ENCODE measurements at regions not wholly inside any gene's neighbourhood (a gene's known extent, or its start where the extent isn't known, plus 50 kb on each side); places are given as distances from the start of the nearest gene placed in this dataset.
"Not testable (repeated sequence)": the region's sequence is repeated elsewhere in the genome, so short reads cannot be mapped to it uniquely, and the experiment has no call there.

GRCh38 chr4:171348090-171348489, 465.1 kb upstream of the GALNTL6 start:
- DNase-seq (ENCODE audit: low read depth): no peak

- DNase-seq (ENCODE audit: low read depth): no peak
These were observed 470.6 kb upstream of the GALNTL6 start for GRCh38 chr4:171342646-171343045.

GRCh38 chr4:171340258-171340657, 472.9 kb upstream of the GALNTL6 start:
- DNase-seq (ENCODE audit: low read depth): no peak

DNA sequence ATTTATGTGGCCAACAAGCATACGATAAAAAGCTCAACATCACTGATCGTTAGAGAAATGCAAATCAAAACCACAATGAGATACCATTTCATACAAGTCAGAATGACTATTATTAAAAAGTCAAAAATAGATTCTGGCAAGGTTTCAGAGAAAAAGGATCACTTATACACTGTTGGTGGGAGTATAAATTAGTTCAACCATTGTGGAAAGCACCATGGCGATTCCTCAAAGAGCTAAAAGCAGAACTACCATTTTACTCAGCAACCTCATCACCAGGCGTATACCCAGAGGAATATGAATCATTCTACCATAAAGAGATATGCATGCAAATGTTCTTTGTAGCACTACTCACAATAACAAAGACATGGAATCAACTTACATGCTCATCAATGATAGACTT, 478.7 kb upstream of the GALNTL6 start:
- DNase-seq (ENCODE audit: low read depth): no peak

DNA sequence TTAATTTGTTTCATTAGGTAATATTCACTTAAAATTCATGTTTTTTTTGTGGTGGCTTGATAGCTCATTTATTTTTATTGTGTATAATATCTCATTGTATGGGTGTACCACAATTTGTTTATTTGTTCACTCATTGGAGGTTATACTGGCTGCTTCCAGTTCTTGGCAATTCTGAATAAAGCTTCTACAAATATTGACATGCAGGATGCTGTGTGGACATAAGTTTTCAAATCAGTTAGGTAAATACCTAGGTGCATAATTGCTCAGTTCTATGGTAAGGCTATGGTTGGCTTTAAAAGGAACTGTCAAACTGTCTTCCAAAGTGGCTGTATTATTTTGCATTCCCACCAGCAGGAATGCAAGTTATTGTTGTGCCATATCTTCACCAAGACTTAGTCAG, 504.5 kb upstream of the GALNTL6 start:
- no peak for DNase-seq (ENCODE audit: low read depth)

DNA sequence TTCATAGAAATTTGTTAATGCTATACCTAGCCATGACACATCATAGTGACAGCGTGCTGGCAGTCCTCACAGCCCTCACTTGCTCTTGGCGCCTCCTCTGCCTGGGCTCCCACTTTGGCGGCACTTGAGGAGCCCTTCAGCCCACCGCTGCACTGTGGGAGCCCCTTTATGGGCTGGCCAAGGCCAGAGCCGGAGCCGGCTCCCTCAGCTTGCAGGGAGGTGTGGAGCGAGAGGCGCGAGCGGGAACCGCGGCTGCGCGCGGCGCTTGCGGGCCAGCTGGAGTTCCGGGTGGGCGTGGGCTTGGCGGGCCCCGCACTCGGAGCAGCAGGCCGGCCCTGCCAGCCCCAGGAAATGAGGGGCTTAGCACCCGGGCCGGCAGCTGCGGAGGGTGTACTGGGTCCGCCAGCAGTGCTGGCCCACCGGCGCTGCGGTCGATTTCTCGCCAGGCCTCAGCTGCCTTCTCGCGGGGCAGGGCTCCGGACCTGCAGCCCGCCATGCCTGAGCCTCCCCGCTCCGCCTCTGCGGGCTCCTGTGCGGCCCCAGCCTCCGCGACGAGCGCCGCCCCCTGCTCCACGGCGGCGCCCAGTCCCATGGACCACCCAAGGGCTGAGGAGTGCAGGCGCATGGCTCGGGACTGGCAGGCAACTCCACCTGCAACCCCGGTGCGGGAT, 515.0 kb upstream of the GALNTL6 start:
- not testable (repeated sequence) for DNase-seq (ENCODE audit: low read depth)

GRCh38 chr4:171288816-171289432, 524.3 kb upstream of the GALNTL6 start:
- DNase-seq (ENCODE audit: low read depth): no peak

DNA sequence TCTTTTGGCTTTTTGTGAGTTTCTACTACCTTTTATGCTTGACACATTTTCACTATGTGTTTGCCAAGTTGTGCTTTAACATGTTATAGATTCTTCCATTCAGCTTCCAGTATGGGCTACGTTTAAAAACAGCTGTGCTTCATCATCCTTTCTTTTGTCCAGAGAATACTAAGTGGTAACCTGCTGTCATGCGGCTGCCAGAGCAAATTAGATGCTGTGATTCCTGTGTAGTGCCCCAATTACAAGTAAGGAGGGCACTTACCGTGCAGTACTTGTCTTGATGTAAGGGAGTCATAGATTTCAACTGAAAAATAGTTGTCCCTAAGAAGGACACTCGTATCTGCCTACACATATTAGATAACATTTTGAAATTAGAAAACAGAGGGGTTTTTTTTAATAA, 531.8 kb upstream of the GALNTL6 start:
- no peak for DNase-seq (ENCODE audit: low read depth)

DNA sequence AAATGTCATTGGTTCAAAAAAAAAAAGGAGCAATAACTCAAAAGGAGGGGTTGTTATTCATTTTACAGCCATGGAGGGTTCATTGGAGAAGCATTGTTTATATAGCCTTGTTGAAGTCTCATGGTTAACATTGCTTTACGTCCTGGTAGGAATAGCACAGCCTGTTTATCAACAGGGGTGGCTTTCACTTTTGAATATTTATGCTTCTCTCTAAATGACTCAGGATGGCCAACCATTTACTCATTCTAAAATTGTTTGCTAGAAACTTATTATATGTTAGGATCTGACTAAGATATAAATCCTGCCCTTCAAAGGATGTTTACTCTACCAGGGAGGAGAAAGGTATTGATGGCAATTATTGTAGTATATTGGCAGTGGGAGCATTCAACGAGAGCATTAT, 534.1 kb upstream of the GALNTL6 start:
- peak; percentile 0 for DNase-seq (ENCODE audit: low read depth)

- no peak for DNase-seq (ENCODE audit: low read depth)
These were observed 546.5 kb upstream of the GALNTL6 start for GRCh38 chr4:171266671-171267070.

GRCh38 chr4:171265190-171265818, 547.9 kb upstream of the GALNTL6 start:
- DNase-seq (ENCODE audit: low read depth): no peak

DNA sequence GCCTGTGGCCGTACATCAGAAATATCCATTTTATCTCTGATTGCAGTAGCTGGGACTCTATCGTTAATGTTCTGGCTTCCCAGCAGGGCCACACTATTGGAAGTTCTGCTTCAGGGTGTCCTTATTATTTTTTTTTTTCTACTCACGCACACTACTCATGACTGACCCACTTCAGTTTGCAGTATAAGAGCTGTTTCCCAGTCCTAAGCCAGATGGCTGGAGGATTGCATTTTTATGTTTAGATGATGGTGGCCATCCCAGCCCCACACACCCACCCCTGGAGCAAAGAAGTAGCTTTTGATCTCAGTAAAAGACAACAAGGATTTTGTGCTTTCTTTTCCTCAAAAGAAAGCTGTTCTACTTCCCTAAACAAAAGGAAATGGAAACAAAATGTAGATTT, 557.0 kb upstream of the GALNTL6 start:
- no peak for DNase-seq (ENCODE audit: low read depth)

- no peak for DNase-seq (ENCODE audit: low read depth)
These were observed 566.3 kb upstream of the GALNTL6 start for GRCh38 chr4:171246948-171247347.

- no peak for DNase-seq (ENCODE audit: low read depth)
These were observed 570.4 kb upstream of the GALNTL6 start for GRCh38 chr4:171242831-171243230.

DNA sequence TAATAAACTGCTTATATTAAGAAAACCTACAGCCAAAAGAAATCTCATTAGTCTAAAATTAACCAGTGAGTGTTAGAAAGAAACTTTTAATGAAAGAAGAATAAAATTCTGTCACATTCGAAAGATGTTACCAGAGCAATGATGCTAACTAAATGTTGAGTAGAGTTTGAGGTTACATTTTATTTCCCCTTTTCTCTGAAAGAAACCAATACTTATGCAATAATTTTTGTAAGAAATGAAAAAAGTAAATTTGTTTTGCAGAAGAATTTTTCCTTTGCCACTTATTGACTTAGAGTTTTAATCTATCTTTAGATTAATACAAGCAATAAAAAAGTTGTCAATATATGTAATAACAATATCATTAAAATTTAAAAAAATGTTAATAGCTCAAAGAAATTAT, 574.0 kb upstream of the GALNTL6 start:
- no peak for DNase-seq (ENCODE audit: low read depth)

DNA sequence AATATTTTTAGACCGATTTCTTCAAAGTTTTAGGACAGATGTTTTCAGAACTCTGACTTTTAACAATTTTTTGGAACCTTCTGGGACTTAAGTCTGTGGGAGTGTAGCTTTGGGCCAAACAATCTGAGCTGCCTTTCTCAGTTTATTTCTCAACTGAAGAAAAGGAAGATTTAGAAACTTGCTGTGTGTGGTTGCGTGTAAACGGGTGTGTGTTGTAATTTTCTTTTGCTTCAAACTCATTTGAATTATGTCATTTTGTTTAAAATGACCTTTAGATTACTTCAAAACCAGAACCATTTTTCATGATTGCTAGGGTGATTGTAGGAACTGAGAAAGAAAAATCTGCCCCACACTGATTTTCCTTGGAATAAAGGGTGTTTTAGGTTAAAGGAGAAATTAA, 577.7 kb upstream of the GALNTL6 start:
- DNase-seq (ENCODE audit: low read depth): no peak

- DNase-seq (ENCODE audit: low read depth): not testable (repeated sequence)
These were observed 583.9 kb upstream of the GALNTL6 start for GRCh38 chr4:171229354-171229753.

DNA sequence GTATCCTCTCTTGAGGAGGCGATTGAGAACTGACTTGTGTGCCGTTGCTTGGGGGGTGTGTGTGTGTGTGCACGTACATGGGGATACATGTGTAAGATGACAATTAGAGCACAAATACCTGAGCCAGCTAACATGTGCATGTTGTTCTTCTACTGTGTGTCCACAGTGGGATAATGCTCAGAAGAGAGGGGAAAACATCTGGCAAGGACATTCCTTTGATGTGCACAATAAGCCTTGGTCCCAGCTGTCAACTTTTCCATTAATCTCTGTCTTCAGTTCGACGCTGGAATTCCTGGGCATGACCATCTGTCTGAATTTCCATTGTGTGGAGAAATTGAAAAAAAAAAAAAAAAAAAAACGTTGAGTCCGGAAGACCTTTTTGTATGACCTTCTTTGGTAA, 592.0 kb upstream of the GALNTL6 start:
- no peak for DNase-seq (ENCODE audit: low read depth)

GRCh38 chr4:171203425-171203824, 609.8 kb upstream of the GALNTL6 start:
- peak; percentile 13 for DNase-seq (ENCODE audit: low read depth)

- DNase-seq (ENCODE audit: low read depth): no peak
These were observed 610.3 kb upstream of the GALNTL6 start for GRCh38 chr4:171202908-171203307.

DNA sequence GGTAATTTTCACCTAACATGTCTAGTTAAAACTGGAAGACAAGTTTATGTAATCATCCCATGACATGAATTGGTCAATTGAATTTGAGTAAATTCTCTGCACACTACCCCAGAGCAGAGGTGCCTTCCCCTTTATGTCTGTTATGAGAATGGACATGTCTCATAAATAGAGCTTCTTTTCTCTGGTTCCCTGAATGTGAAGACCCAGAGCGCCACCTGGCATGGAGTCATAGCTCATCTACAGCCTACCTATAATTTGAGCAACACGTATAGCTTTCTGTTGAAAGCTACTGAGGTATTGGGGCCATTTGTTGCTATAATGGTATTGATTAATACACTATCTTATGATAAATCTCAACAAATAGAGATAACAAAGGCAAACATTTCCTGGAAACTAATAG, 626.5 kb upstream of the GALNTL6 start:
- DNase-seq (ENCODE audit: low read depth): no peak

- no peak for DNase-seq (ENCODE audit: low read depth)
These were observed 632.1 kb upstream of the GALNTL6 start for GRCh38 chr4:171181090-171181489.

GRCh38 chr4:171170671-171171070, 642.5 kb upstream of the GALNTL6 start:
- DNase-seq (ENCODE audit: low read depth): no peak
